GM03348 (cell line): ENCODE measurements at regions not wholly inside any gene's neighbourhood (a gene's known extent, or its start where the extent isn't known, plus 50 kb on each side); places are given as distances from the start of the nearest gene placed in this dataset.

Experiments used
- DNase-seq: peaks from one replicate; pipeline ENCODE4 v3.0.0; 2012; ENCODE audit warnings: low spot score

DNA sequence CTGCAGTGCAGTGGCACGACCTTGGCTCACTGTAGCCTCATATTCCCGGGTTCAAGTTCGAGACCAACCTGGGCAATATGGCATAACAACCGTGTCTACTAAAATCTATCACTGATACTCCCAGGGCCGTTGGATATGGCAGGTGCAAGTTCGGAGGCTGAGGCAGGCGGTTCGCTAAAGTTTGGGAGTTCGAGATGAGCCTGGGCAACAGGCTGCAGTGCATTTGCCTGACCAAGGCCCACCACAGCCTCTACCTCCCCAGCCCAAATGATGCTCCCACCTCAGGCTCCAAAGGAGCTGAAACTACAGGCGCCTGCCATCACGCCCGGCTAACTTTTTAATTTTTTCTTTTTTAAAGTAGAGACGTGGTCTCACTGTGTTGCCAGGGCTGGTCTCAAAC, 177.1 kb upstream of the ALG10B start:
- no peak for DNase-seq

DNA sequence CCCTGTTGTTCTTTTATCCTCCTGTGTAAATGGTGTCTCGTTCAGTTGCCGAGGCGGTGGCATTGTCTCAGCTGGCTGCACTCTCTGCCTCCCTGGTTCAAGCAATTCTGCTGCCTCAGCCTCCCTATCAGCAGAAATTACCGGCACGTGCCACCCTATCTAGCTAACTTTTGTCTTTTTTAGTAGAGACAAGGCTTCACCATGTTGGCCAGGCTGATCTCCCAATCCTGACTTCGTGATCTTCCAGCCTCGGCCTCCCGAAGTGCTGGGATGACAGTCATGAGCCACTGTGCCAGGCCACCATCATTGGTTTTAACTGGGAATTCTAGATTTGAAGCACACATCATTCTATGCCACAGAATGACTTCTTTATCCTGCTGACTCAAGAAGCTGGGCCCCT, 175.3 kb upstream of the ALG10B start:
- no peak for DNase-seq

DNA sequence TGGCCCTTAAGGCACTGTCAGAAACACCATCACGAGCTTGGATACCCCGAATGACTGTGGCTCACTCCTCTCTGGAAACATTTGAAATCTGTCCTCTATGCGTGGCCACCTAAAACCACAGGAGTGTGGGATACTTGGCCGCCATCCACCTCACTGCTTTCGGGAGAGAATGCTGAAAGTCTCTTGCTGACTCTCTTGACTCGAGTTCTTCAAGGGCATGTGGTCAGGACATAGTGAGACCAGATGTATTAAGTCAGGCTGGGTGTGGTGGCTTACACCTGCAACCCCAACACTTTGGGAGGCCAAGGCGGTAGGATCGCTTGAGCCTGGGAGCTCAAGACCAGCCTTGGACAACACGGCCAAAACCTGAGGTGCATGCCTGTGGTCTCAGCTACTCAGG, 174.7 kb upstream of the ALG10B start:
- no peak for DNase-seq

DNA sequence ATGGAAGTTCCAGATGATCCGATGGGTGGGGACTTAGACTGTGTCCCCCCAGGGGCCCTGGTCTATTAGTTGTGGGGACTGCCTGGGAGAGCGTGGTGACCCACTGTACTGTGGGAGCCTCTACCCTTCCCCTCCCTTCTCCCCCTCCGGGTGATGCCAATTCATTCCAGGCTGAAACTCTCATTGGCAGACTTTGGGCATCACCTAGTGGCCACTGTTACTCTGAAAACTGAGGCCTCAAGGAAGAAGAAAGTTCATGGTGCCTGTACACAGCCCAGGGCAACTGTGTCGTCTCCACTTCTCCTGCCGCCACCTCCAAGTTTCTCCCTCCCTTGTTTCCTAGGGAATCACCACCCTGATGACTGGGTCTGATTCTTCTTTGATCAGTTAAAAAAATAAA, 173.6 kb upstream of the ALG10B start:
- DNase-seq, result peak; percentile 3

DNA sequence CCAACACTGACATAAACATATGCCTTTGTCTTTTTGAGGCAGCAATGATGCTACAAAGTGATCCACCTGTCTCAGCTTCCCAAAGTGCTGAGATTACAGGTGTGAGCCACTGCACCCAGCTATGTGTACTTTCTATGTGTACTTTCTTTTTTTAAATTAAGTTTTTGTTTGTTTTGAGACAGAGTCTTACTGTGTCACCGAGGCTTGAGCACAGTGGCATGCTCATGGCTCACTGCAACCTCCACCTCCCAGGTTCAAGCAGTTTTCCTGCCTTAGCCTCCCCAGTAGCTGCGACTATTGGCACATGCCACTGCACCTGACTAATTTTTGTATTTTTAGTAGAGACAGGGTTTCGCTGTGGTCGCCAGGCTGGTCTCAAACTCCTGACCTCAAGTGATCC, 172.5 kb upstream of the ALG10B start:
- no peak for DNase-seq

DNA sequence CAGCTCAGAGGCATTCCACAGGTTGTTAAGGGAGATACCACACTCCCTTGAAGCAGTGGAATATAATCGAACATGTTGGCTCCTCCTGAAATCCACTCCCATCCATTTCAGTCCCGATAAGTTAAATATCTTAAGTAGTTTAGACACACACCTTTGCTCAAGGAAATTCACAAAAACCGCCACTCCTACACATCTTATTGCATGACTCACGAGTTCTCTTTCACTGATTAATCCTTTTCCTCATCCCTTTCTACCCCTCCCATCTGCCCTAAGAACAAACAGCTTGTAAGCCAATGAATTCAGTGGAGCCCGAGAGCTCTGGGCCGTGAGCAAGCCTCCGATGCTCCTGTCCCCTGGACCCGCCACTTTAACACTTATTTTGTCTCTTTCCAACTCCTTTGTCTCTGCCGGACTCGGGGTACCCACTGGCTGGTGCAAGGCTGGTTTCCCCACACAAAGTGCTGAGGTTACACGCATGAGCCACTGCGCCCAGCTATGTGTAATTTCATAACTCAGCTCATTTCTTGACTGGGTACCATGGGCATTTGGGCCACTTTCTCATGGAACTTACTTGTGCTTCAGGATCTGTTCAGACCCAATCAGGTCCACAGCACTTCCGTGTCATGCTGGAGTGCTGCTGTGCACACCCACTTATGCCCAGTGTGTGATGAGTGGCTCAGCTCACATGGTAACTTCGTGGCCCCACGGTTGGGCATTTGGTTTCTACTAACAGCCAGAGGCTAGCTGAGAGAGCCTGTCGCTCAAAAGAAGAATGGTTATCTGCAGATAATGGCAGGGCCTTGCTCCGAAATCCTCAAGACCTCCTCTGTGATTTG, 171.8 kb upstream of the ALG10B start:
- no peak for DNase-seq

DNA sequence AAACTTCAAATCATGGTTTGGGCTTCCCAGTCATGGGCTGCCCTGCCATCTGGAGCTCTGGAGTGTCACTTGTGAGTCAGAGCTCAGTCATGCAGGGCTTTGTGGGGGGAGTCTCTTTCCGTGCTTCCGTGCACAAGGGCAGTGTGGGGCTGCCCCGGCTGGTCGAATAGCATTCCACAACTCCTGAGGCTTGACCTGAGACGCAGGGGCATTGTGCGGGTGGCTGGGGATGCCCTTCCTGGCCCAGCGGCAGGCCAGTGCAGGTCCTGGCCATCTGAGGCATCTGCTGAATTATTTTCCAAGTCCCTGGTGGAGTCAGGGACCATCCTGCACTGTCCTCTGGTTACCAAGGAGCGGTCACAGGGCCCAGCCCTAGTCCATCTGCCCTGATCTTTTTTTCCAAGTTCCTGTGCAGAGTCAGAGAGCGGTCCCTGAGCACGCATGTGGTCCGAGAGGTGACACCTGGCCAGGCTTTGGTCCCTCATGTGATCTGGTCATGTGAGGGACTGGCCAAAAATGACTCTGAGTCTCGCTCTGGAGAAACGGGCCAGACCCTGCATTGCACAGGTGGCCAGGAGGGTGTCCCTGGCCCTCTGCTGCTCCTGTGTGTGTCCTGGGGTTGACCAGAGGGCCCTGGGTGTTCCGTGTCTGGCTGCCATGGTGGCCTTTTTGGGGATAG, 167.0 kb upstream of the ALG10B start:
- no peak for DNase-seq

DNA sequence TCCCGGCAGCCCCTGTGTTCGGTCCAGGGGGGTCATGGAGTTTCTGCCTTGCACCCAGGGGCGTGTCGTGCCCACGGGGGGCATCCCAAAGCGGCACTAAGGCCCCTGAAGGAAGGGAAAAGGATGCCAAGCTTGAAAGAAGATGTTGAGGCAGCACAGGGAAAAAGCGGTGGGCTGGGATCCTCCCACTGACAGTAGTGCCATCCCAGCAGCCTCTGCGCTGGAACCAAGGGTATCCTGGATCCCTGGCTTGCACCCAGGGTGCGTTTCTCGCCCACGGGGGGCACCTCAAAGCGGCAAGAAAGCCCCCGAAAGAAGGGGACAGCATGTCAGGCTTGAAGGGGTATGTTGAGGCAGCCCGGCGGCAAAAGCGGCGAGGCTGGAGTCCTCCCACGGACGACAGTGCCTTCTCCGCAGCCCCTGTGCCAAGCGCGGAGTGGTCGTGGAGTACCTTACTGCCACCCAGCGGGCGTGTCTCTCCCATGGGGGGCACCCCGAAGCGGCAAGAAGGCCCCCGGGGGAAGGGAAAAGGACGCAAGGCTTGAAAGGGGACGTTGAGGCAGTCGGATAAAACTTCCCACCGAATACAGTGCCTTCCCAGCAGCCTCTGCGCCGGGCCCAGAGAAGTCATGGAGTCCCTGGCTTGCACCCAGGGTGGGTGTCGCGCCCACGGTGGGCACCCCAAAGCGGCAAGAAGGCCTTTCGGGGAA, 164.4 kb upstream of the ALG10B start:
- DNase-seq, result no peak

DNA sequence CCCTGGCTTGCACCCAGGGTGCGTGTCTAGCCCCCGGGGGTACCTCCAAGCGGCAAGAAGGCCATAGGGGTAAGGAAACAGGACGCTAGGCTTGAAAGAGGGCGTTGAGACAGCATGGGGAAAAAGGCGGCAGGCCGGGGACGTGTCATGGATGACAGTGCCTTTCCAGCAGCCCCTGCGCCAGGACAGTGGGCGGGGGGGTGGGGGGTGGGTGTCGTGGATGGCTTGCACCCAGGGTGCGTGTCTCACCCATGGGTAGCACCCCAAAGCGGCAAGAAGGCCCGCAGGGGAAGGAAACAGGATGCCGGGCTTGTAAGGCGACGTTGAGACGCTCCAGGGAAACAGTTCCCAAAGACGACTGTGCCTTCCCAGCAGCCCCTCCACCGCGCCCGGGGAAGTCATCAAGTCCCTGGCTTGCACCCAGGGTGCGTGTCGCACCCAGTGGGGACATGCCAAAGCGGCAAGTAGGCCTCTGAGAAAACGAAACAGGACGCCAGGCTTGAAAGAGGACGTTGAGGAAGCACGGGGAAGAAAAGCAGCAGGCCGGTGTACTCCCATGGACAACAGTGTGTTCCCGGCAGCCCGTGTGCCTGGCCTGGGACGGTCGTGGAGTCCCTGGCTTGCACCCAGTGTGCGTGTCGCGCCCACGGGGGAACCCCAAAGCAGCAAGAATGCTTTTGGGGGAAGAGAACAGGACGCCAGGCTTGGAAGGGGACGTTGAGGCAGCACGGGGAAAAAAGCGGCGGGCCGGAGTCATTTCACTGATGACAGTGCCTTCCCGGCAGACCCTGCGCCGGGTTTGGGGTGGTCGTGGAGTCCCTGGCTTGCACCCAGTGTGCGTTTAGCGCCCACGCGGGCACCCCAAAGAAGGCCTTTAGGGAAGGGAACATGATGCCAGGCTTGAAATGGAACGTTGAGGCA, 163.5 kb upstream of the ALG10B start:
- DNase-seq, result no peak

DNA sequence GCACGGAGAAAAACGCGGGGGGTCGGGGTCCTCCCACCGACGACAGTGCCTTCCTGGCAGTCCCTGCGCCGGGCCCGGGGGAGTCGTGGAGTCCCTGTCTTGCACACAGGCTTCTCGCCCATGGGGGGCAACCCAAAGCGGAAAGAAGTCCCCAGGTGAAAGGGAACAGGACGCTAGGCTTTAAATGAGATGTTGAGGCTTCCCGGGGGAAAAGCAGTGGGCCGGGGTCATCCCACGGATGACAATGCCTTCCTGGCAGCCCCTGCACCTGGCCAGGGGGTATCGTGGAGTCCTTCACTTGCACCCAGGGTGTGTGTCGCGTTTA, 162.9 kb upstream of the ALG10B start:
- no peak for DNase-seq

DNA sequence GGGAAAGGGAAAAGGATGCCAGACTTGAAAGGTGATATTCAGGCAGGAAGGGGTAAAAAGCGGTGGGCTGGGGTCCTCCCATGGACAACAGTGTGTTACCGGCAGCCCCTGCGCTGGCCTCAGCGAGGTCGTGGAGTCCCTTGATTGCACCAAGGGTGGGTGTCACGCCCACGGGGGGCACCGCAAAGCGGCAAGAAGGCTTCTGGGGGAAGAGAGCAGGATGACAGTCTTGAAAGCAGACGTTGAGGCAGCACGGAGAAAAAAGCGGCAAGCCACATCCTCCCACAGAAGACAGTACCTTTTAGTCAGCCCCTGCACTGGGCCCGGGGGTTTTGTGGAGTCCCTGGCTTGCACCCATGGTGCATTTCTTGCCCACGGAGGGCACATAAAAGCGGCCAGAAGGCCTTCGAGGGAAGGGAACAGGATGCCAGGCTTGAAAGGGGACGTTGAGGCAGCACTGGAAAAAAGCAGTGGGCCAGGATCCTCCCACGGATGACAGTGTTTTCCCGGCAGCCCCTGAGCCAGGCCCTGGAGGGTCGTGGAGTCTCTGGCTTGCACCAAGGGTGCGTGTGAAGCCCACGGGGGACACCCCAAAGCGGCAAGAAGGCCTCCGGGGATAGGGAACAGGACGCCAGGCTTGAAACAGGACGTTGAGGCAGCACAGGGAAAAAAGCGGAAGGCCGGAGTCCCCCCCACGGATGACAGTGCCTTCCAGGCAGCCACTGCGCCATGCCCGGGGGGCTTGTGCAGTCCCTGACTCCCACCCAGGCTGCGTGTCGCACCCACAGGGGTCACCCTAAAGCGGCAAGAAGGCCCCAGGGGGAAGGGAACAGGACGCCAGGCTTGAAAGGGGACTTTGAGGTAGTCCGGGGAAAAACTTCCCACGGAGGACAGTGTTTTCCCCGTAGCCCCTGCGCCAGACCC, 162.2 kb upstream of the ALG10B start:
- peak; percentile 2 for DNase-seq

DNA sequence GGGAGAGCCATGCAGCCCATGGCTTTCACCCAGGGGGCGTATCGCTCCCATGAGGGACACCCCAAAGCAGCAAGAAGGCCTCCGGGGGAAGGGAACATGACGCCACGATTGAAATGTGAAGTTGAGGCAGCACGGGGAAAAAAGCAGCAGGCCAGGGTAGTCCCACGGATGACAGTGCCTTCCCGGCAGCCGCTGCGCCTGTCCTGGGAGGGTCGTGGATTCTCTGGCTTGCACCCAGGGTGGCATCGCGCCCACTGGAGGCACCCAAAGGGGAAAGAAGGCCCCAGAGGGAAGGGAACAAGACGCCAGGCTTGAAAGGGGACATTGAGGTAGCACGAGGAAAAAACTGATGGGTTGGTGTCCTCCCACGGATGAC, 161.6 kb upstream of the ALG10B start:
- DNase-seq, result no peak

DNA sequence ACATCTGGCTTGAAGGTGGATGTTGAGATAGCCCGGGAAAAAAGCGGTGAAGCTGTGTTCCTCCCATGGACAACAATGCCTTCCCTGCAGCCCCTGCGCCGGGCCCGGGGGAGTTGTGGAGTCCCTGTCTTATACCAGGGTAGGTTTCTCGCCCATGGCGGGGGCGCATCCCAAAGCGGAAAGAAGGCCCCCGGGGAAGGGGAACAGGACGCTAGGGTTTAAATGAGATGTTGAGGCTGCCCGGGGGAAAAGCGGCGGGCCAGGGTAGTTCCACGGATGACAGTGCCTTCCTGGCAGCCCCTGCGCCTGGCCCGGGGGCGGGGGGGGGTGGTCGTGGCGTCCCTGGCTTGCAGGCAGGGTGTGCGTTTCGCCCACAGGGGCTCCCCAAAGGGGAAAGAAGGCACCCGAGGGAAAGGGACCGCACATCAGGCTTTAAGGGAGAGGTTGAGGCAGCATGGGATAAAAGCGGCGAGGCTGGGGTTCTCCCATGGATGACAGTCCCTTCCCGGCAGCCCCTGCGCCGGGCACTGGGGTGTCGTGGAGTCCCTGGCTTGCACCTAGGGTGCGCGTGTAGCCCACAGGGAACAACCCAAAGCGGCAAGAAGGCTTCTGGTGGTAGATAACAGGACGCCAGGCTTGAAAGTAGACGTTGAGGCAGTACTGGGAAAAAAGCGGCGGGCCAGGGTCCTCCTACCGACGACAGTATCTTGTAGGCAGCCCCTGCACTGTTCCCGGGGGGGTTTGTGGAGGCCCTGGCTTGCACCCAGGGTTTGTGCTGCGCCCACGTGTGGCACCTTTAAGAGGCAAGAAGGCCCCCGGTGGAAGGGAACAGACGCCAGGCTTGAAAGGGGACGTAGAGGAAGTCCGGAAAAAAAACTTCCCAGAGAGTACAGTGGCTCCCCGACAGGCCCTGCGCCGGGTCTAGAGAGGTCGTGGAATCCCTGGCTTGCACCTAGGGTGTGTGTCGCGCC, 160.8 kb upstream of the ALG10B start:
- no peak for DNase-seq

DNA sequence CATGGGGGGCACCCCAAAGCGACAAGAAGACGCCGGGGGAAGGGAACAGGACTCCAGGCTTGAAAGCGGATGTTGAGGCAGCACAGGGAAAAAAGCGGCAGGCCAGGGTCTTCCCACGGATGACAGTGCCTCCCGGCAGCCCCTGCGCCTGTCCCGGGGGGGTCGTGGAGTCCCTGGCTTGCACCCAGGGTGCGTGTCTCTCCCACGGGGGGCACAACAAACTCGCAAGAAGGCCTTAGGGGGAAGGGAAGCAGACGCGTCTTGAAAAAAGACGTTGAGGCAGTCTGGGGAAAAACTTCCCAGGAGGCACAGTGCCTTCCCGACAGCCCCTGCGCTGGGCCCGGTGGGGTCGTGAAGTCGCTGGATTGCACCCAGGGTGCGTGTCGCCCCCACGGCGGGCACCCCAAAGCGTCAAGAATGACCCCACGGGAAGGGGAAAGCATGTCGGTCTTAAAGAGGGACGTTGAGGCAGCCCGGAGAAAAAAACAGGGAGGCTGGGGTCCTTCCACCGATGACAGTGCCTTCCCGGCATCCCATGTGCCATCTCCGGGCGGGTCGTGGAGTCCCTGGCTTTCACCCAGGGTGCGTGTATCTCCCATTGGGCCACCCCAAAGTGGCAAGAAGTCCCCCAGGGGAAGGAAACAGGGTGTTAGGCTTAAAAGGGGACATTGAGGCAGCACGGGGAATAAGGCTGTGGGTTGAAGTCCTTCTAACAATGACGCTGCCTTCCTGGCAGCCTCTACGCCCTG, 159.9 kb upstream of the ALG10B start:
- DNase-seq, result no peak

DNA sequence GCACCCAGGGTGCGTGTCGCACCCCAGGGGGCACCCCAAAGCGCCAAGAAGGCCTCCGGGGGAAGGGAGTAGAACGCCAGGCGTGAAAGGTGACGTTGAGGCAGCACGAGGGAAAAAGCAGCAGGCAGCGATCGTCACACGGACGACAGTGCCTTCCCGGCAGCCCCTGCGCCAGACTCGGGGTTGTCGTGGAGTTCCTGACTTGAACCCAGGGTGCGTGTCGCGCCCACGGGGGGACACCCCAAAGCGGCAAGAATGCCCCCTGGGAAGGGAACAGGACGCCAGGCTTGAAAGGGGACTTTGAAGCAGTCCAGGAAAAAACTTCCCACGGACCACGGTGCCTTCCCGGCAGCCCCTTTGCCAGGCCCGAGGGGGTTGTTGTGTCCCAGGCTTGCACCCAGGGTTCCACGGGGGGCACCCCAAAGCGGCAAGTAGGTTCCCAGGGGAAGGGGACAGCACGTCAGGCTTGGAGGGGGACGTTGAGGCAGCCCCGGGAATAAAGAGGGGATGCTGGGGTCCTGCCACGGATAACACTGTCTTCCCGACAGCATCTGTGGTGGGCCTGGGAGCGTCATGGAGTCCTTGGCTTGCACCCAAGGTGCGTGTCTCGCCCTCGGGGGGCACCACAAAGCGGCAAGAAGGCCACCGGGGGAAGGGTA, 159.2 kb upstream of the ALG10B start:
- DNase-seq, result no peak

DNA sequence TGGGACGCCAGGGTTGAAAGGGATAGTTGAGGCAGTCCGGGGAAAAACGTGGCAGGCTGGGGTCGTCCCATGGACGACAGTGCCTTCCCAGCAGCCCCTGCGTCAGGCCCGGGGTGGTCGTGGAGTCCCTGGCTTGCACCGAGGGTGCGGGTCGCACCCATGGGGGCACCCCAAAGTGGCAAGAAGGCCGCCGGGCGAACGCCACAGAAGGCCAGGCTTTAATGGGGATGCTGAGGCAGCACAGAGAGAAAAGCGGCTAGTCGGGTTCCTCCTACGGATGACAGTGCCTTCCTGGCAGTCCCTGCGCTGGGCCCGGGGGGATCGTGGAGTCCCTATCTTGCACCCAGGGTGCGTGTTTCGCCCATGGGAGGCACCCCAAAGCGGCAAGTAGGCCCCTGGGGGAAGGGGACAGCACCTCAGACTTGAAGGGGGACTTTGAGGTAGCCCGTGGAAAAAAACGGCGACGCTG, 158.6 kb upstream of the ALG10B start:
- DNase-seq, result no peak

DNA sequence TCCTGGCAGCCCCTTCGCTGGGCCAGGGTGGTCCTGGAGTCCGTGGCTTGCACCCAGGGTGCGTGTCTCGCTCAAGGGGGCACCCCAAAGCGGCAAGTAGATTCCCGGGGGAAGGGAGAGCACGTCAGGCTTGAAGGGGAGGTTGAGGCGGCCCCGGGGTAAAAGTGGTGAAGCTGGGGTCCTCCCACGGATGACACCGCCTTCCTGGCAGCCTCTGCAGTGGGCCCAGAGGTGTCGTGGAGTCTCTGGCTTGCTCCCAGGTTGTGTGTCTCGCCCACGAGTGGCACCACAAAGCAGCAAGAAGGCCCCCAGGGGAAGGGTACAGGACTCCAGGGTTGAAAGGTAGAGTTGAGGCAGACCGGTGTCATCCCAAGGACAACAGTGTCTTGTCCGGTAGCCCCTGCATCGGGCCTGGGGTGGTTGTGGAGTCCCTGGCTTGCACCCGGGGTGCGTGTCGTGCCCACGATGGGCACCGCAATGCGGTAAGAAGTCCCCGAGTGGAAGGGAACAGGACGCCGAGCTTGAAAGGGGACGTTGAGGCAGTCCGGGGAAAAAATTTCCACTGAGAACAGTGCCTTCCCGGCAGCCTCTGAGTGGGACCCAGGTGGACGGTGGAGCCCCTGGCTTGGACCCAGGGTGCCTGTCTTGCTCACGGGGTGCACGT, 158.0 kb upstream of the ALG10B start:
- no peak for DNase-seq

DNA sequence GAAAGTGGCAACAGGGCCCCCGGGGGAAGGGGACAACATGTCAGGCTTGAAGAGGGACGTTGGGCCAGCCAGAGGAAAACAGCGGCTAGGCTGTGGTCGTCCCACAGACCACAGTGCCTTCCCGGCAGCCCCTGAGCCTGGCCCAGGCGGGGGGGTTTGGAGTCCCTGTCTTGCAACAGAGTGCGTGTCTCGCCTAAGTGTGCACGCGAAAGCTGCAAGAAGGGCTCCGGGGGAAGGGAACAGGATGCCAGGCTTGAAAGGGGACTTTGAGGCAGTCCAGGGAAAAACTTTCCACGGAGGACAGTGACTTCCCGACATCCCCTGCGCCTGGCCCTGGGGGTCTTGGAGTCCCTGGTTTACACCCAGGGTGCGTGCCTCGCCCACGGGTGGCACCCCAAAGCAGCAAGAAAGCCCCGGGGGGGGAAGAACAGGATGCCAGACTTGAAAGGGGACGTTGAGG, 157.5 kb upstream of the ALG10B start:
- no peak for DNase-seq
